ENCODE measurements at regions not wholly inside any gene's neighbourhood (a gene's known extent, or its start where the extent isn't known, plus 50 kb on each side); places are given as distances from the start of the nearest gene placed in this dataset.

DNA sequence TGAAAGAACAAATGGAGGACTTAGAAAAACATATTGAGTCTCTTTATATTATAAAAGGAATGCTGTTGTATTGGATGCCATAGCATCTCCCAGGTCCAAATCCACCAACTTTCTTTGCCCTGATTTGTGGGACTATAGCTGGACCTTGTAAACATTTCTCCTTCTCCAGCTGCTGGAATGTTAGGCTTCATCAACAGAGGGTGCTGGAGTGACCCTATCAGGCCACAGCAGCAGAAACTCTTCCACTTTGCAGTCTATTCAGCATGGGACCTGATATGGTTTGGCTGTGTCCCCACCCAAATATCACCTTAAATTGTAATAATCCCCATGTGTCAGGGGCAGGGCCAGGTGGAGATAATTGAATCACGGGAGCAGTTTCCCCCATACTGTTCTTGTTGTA is 138.4 kb upstream of the ARL4C start:
- Histone ChIP-seq H3K4me1 (ENCODE audit: control insufficient read depth in 1 of 2, insufficient read depth in 2 of 2, low read length in 2 of 2) (peaks cover 0 to 4% of the 10 kb centered on the region in 2 donors), H3K27me3 (ENCODE audit: low read depth, low read length) (no peaks in the 10 kb centered on the region), H3K27ac (ENCODE audit: low read length) (no peak overlapping the region), H3K36me3 (ENCODE audit: control insufficient read depth in 1 of 2, insufficient read depth in 2 of 2, low read length in 2 of 2) (no peaks in the 10 kb centered on the region), H3K9me3 (ENCODE audit: control insufficient read depth in 1 of 2, low read length in 2 of 2) (no peaks in the 10 kb centered on the region), H3K4me3 (ENCODE audit: low read depth in 1 of 2, low read length in 2 of 2) (no peak overlapping the region)

DNA sequence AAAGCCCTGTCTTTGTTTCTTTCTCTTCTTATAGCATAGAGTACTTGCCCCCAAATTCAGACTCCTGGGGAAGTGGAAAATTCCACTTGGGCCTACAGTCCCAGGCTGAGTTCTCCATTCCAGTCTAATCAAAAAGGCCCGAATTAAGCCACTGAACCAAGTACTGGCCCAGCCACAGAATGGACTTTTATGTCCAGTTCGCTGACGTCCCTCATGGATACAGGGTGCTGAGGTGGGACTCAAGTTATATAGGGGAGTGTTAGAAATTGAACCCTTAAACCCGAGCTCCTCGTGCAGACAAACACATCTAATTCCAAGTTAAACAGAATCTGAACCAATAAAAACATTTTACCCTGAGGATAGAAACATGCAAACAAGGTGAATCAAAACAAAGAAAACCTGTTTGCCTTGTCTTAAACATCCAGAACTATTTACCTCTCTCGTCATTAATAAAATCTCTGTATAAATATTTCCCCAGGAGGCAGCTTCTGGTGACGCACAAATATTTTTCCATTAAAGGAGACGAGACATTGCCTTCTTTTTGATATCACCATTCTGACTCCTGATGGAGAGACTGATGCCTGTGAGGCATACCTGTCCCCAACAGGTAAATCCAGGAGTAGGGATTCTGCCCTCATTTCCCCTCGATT is 136.8 kb upstream of the ARL4C start:
- H3K27me3 ChIP-seq (ENCODE audit: low read depth, low read length): no peaks in the 10 kb centered on the region
- no peak overlapping the region for H3K27ac ChIP-seq (ENCODE audit: low read length)
- H3K9me3 ChIP-seq (ENCODE audit: control insufficient read depth in 1 of 2, low read length in 2 of 2): no peaks in the 10 kb centered on the region
- peaks cover 0 to 4% of the 10 kb centered on the region in 2 donors for H3K4me1 ChIP-seq (ENCODE audit: control insufficient read depth in 1 of 2, insufficient read depth in 2 of 2, low read length in 2 of 2)
- no peaks in the 10 kb centered on the region for H3K36me3 ChIP-seq (ENCODE audit: control insufficient read depth in 1 of 2, insufficient read depth in 2 of 2, low read length in 2 of 2)
- no peak overlapping the region for H3K4me3 ChIP-seq (ENCODE audit: low read depth in 1 of 2, low read length in 2 of 2)

DNA sequence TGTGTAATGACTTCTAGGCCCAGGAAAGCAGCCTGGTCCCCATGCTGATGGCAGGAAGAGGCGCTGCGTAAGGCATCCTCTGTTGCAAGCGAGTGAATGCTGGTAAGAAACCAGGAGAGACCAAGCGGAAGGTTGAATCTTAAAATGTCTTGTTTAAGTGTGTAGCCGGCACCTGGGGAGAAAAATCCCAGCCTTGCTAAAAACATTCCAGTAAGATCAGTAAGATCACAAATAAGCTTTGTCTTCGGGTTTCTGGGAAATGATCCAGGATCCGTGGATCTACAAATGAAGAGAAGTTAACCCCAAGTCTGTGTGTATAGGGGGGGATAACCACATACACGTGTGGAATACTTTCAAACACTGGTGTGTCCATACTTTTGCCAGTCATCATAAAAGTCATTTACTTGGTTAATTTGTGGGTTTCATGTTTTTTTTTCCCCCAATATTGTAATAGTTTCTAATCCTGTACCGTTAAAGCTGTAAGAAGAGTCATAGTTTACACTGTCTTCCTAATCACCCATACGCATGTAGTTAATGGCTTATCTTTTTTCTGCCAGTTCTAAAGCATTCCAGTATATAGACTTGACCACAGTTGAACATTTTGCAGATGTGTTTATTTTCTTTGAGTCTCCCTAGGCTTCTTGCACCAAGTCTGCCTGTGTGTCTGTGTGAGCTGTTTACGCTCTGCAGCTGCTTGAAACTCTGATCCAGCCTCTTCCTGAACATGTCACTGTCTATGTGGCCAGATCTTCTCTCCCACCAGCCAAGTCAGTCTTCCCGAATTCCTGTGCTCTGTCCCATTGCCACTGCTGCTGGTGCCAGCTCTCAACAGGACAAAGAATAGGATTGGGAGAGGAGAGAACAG is 135.9 kb upstream of the ARL4C start:
- Histone ChIP-seq H3K4me3 (ENCODE audit: low read depth in 1 of 2, low read length in 2 of 2) (no peak overlapping the region), H3K36me3 (ENCODE audit: control insufficient read depth in 1 of 2, insufficient read depth in 2 of 2, low read length in 2 of 2) (no peaks in the 10 kb centered on the region), H3K27ac (ENCODE audit: low read length) (no peak overlapping the region), H3K9me3 (ENCODE audit: control insufficient read depth in 1 of 2, low read length in 2 of 2) (no peaks in the 10 kb centered on the region), H3K27me3 (ENCODE audit: low read depth, low read length) (no peaks in the 10 kb centered on the region), H3K4me1 (ENCODE audit: control insufficient read depth in 1 of 2, insufficient read depth in 2 of 2, low read length in 2 of 2) (peaks cover 0 to 4% of the 10 kb centered on the region in 2 donors)

DNA sequence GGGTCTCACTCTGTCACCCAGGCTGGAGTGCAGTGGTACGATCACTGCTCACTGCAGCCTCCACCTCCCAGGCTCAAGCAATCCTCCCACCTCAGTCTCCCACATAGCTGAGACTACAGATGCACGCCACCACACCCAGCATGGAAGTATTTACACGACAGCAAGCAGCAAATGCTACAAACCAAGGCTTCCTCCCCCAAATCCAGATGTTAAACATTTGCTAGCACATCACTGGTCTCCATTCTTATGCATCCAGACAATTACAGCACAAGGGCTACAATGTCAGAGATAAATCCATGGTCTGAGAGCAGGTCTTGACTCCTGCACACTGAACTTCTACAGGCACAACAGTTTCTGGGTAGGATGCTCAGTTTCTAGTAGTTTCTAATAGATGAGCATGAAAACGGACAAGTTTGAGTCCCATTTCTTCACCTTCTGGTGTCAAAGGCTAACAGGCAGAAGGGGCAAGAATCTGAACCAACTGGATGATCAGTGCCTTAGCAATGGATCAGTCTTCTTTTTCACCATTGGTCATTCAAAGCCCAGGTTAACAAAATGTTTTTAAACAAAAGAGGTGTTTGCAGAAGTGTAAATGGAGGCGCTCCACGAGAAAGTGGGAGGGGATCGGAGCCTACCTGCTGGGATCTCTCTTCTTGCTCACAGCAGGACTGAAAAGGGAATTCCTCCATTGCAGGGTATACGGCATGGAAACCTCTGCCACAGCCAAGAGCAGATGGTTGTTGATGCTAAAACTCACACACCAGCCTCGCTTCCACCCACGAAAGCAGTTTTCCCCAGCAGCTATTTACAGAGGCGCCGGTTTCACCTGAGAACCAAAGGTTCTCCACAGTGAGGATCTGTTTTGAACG is 135.0 kb upstream of the ARL4C start:
- Histone ChIP-seq H3K27me3 (ENCODE audit: low read depth, low read length) (no peaks in the 10 kb centered on the region), H3K4me1 (ENCODE audit: control insufficient read depth in 1 of 2, insufficient read depth in 2 of 2, low read length in 2 of 2) (peaks cover 0 to 4% of the 10 kb centered on the region in 2 donors), H3K9me3 (ENCODE audit: control insufficient read depth in 1 of 2, low read length in 2 of 2) (no peaks in the 10 kb centered on the region), H3K4me3 (ENCODE audit: low read depth in 1 of 2, low read length in 2 of 2) (no peak overlapping the region), H3K27ac (ENCODE audit: low read length) (no peak overlapping the region), H3K36me3 (ENCODE audit: control insufficient read depth in 1 of 2, insufficient read depth in 2 of 2, low read length in 2 of 2) (no peaks in the 10 kb centered on the region)

DNA sequence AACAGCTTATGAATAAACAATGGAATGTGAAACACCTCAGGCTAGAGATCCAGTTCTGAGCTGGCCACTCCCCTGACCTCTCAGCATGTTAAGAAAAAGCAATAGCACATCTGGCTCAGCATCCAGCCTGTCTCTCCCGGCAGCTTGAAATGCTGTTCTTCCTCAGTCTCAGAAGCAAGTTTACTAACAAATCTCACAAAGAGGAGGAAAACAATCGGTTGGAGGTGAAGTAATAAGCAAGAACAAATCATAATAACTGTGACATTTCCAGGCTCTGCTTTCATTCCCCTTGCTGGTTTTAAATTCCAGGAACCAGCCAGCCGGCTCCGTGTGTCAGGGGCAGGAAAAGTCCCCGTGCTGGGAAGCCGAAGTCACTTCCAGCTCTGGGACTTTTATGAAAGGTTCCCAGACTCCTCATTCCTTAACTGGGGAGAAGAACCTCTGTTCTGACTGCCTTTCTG is 133.9 kb upstream of the ARL4C start:
- H3K36me3 ChIP-seq (ENCODE audit: control insufficient read depth in 1 of 2, insufficient read depth in 2 of 2, low read length in 2 of 2): no peaks in the 10 kb centered on the region
- H3K4me3 ChIP-seq (ENCODE audit: low read depth in 1 of 2, low read length in 2 of 2): no peak overlapping the region

DNA sequence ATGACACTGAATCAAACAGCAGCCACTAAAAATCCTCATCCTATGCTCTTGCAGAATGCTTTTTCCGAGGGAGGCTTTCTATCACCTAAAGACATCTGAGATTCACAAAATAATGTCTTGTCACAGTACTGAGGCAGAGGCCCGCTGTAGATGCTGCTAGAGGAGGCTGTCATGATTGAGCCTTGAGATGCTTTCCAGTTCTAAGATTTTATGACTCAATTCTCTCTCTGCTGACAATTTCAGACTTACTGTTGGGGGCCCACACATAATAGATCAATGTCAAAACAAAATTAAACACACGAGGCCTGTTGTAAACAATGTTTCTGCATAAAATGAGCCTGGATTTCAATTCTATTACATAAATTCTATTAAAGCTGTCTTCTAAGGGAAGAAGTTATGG is 132.7 kb upstream of the ARL4C start:
- no peaks in the 10 kb centered on the region for H3K36me3 ChIP-seq (ENCODE audit: control insufficient read depth in 1 of 2, insufficient read depth in 2 of 2, low read length in 2 of 2)
- no peaks in the 10 kb centered on the region for H3K27me3 ChIP-seq (ENCODE audit: low read depth, low read length)
- peaks cover 0 to 4% of the 10 kb centered on the region in 2 donors for H3K4me1 ChIP-seq (ENCODE audit: control insufficient read depth in 1 of 2, insufficient read depth in 2 of 2, low read length in 2 of 2)
- H3K9me3 ChIP-seq (ENCODE audit: control insufficient read depth in 1 of 2, low read length in 2 of 2): no peaks in the 10 kb centered on the region
- H3K4me3 ChIP-seq (ENCODE audit: low read depth in 1 of 2, low read length in 2 of 2): no peak overlapping the region
- no peak overlapping the region for H3K27ac ChIP-seq (ENCODE audit: low read length)

More for the DNA sequence above, 133.9 kb upstream of the ARL4C start:
- H3K4me1 ChIP-seq (ENCODE audit: control insufficient read depth in 1 of 2, insufficient read depth in 2 of 2, low read length in 2 of 2): peaks cover 0 to 4% of the 10 kb centered on the region in 2 donors
- H3K27ac ChIP-seq (ENCODE audit: low read length): no peak overlapping the region
- H3K27me3 ChIP-seq (ENCODE audit: low read depth, low read length): no peaks in the 10 kb centered on the region
- H3K9me3 ChIP-seq (ENCODE audit: control insufficient read depth in 1 of 2, low read length in 2 of 2): no peaks in the 10 kb centered on the region

DNA sequence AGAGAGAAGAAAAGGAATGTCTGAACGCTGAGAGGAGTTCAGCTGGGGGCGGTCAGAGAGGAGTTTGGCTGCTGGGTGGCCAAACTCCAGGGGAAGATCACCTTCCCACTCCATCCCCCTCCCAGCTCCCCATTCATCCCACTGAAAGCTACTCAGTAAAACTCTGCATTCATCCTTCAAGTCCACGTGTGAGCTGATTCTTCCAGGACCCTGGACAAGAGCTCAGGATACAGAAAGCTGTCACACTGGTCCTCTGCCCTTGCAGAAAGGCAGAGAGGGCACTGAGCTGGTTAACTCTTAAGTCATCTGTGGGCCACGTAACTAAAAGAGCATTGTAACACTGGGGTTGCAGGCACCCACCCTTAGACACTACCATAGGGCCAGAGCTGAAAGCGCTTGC is 132.1 kb upstream of the ARL4C start:
- Histone ChIP-seq H3K27ac (ENCODE audit: low read length) (no peak overlapping the region), H3K27me3 (ENCODE audit: low read depth, low read length) (no peaks in the 10 kb centered on the region), H3K9me3 (ENCODE audit: control insufficient read depth in 1 of 2, low read length in 2 of 2) (no peaks in the 10 kb centered on the region), H3K4me3 (ENCODE audit: low read depth in 1 of 2, low read length in 2 of 2) (no peak overlapping the region), H3K4me1 (ENCODE audit: control insufficient read depth in 1 of 2, insufficient read depth in 2 of 2, low read length in 2 of 2) (peaks cover 0 to 4% of the 10 kb centered on the region in 2 donors), H3K36me3 (ENCODE audit: control insufficient read depth in 1 of 2, insufficient read depth in 2 of 2, low read length in 2 of 2) (no peaks in the 10 kb centered on the region)

DNA sequence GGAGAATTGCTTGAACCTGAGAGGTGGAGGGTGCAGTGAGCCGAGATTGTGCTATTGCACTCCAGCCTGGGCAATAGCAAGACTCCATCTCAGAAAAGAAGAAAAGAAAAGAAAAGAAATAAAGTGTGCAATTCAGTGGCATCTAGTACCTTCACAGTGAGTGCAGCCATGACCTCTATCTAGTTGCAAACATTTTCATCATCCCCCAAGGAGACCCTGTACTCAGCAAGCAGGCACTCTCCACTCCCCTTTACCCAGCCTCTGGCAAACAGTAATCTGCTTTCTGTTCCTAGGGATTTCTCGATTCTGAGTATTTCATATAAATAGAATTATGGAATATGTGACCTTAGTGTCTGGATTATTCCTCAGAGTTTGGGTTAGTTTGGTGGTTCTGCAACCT is 130.4 kb upstream of the ARL4C start:
- no peak overlapping the region for H3K27ac ChIP-seq (ENCODE audit: low read length)
- H3K4me3 ChIP-seq (ENCODE audit: low read depth in 1 of 2, low read length in 2 of 2): no peak overlapping the region
- no peaks in the 10 kb centered on the region for H3K9me3 ChIP-seq (ENCODE audit: control insufficient read depth in 1 of 2, low read length in 2 of 2)
- H3K36me3 ChIP-seq (ENCODE audit: control insufficient read depth in 1 of 2, insufficient read depth in 2 of 2, low read length in 2 of 2): no peaks in the 10 kb centered on the region
- H3K27me3 ChIP-seq (ENCODE audit: low read depth, low read length): no peaks in the 10 kb centered on the region
- H3K4me1 ChIP-seq (ENCODE audit: control insufficient read depth in 1 of 2, insufficient read depth in 2 of 2, low read length in 2 of 2): peaks cover 0 to 4% of the 10 kb centered on the region in 2 donors

DNA sequence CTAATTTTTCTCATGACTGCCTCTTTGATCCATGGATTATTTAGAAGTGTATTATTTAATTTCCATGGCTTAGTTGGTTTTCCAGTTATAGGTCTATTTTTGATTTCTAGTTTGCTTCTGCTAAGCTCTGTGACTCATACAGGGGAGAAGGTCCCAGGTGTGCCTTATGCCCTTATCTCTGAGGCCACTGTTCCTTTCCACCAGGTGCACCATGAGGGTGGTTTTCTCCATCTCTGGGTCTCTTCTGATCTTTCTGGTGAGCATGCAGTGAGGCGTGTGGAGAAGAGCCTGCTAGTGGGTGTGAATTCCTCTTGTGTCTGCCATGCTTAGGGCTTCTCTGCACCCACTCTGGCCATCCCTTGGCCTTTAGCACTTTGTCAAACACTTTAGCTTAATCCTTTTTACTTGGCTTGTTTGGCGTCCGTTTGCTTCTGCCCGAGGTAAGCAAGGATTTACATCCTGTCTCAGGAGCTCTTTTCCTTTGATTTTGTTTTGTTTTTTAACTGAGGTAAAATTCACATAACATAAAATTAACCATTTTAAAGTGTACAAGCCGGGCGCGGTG is 129.8 kb upstream of the ARL4C start:
- H3K4me3 ChIP-seq (ENCODE audit: low read depth in 1 of 2, low read length in 2 of 2): no peak overlapping the region
- H3K27me3 ChIP-seq (ENCODE audit: low read depth, low read length): no peaks in the 10 kb centered on the region

DNA sequence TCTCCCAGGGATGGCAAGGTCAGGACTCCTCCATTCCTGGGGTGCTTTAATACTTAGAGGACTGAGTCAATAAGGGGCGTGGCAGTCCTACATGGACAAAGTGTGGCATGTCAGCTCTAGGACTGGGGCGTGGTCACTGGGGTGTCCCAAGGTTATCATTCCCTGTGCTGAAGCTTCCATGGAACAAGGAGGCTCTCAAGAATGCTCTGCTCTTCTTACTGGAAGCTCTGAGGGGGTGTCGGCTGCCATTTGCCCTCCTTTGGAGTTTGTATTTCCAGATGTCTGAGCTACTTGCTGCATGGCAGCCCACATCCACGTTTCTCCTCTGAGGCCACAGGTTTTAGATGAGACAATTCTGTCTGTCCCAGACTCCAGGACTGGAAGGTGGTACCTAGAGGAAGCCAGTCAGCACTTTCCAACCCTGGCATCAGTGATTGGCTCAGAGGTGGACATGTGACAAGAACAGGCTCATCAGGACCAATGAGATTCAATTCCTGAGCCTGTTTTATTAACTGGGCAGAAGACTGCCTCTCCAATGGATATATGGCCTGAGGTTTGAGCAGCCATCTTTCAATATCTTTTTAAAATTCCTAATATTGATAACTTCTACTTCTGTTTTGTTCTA is 128.9 kb upstream of the ARL4C start:
- no peak overlapping the region for H3K4me3 ChIP-seq (ENCODE audit: low read depth in 1 of 2, low read length in 2 of 2)
- no peaks in the 10 kb centered on the region for H3K27me3 ChIP-seq (ENCODE audit: low read depth, low read length)
- H3K4me1 ChIP-seq (ENCODE audit: control insufficient read depth in 1 of 2, insufficient read depth in 2 of 2, low read length in 2 of 2): no peaks in the 10 kb centered on the region

More for the DNA sequence above, 129.8 kb upstream of the ARL4C start:
- peaks cover 0 to 4% of the 10 kb centered on the region in 2 donors for H3K4me1 ChIP-seq (ENCODE audit: control insufficient read depth in 1 of 2, insufficient read depth in 2 of 2, low read length in 2 of 2)
- no peak overlapping the region for H3K27ac ChIP-seq (ENCODE audit: low read length)
- H3K9me3 ChIP-seq (ENCODE audit: control insufficient read depth in 1 of 2, low read length in 2 of 2): no peaks in the 10 kb centered on the region
- H3K36me3 ChIP-seq (ENCODE audit: control insufficient read depth in 1 of 2, insufficient read depth in 2 of 2, low read length in 2 of 2): no peaks in the 10 kb centered on the region

More for the DNA sequence above, 128.9 kb upstream of the ARL4C start:
- H3K36me3 ChIP-seq (ENCODE audit: control insufficient read depth in 1 of 2, insufficient read depth in 2 of 2, low read length in 2 of 2): no peaks in the 10 kb centered on the region
- H3K27ac ChIP-seq (ENCODE audit: low read length): no peak overlapping the region
- no peaks in the 10 kb centered on the region for H3K9me3 ChIP-seq (ENCODE audit: control insufficient read depth in 1 of 2, low read length in 2 of 2)
